AML-193 (cell line): ENCODE measurements at regions not wholly inside any gene's neighbourhood (a gene's known extent, or its start where the extent isn't known, plus 50 kb on each side); places are given as distances from the start of the nearest gene placed in this dataset.
A peak's percentile ranks its signal among the peaks of the same experiment; 100 is the strongest.

Source experiments
- DNase-seq, 2 experiments: peaks; one replicate each; lab custom pipeline; 2025; lab: John Stamatoyannopoulos, UW

DNA sequence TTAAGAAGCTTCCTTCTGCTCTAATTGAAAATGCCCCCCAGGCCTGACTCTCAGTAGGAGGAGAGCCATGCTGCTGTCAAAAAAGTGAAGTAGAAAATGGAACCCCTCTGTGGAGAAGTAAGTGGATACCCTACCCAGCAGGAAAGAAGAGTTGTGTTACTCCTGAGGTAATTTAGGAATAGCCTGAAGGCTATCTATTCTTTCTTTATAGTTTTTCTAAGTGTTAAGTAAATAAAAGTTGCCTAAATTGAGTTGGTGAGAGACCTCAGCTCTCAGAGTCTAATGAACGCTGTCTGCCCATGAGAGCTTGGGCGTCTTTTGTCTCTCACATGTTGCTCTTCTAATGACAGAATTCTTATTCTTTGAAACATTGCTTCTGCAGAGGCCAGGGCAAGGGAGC, 116.2 kb downstream of the NSUN3 start:
- DNase-seq: no peak

GRCh38 chr3:94183551-94183950, 120.7 kb downstream of the NSUN3 start:
- DNase-seq: no peak

DNA sequence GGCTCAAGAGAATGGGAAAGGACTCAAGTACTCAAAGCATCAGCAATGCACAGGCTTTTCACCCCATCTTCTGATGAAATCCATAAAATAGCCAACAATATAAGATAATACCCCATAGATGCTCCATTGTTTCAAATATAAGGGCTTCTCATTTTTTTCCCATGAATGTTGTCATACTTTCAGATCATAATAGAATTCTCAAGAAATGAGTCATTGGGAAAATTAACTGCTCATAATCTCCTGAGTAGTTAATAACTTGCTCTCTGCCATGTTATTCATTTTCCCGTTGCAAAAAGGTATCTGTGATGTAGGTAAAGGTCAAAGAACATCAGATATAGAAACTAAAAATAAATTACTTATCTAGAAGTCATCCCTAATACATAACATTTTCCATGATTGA, 121.9 kb downstream of the NSUN3 start:
- no peak for DNase-seq

DNA sequence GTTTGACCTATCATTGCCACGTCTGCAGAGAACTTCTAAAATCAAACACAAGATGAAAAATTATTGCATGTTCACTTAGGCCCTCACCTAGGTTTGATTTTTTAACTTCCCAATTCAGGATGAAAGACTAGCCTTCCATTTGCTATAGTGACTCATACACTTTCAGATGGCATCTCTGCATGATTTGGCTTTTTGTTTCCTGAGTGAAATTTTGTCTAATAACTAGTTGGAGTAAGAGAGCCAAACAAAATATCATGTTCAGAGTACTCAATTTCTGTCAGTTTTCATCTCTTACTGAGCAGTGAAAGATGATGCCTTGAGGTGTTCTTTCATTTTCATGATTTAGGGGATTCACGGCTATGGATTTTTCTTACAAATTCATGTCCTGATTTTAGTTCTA, 122.9 kb downstream of the NSUN3 start:
- DNase-seq: no peak

GRCh38 chr3:94187697-94188096, 124.8 kb downstream of the NSUN3 start:
- no peak for DNase-seq

DNA sequence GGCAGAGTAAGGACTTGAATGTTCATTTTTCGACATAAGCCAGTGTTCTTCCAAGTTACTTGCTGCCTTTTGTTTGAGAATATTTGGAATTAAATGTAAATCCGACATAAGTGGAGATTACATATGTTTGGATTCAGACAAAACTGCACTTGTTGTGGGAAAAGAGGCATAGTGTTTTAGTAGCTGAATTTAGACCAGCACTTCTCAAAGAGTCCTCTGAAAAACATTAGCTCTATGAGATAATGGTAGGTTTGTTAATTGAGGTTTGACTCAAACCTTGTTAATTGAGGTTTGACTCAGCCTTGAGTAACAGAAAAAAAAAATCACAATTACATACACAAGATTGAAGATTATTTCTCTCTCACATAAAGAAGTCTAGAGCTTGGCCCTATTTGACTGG, 132.5 kb downstream of the NSUN3 start:
- no peak for DNase-seq

GRCh38 chr3:94206291-94206690, 143.4 kb downstream of the NSUN3 start:
- no peak for DNase-seq

GRCh38 chr3:94210256-94210655, 147.4 kb downstream of the NSUN3 start:
- no peak for DNase-seq

DNA sequence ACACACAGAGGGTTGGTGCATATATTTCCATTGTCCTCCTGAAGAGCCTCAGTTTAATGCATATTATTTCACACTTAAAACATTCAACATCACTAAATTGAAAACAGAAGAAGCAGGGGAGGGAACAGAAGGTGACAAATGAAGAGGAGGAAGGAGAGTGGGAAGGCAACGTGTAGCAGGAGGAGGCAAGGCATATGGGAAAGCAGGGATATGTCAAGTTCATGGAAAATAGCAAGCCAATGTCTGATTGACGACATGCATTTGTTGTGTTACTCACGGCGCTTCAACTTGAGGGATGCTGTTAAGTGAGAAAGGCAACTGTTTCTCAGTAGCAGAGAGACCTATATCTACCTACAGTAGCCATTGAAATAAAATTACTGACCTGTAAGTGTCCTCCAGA, 154.5 kb downstream of the NSUN3 start:
- DNase-seq: no peak

DNA sequence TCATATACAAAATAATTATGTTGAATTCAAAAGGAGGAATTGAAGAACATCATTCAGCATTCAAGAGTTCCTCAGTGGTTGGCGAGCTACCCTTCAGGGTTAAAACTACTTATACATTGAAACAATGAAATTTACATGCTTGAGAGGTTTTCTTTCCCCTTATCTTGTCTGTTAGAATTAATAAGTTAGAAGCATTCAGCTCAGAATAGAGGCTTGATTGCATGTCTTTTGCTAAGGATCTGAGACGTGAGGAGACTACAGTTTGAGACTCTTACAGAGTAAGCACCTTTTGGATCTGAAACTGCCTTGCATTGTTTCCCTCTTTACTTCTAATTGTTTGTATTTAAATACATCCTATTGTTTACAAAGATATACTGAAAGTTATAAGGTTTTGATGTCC, 157.6 kb downstream of the NSUN3 start:
- DNase-seq: no peak

GRCh38 chr3:94221829-94222228, 159.0 kb downstream of the NSUN3 start:
- DNase-seq: no peak

GRCh38 chr3:94225148-94225865, 162.4 kb downstream of the NSUN3 start:
- DNase-seq: no peak

DNA sequence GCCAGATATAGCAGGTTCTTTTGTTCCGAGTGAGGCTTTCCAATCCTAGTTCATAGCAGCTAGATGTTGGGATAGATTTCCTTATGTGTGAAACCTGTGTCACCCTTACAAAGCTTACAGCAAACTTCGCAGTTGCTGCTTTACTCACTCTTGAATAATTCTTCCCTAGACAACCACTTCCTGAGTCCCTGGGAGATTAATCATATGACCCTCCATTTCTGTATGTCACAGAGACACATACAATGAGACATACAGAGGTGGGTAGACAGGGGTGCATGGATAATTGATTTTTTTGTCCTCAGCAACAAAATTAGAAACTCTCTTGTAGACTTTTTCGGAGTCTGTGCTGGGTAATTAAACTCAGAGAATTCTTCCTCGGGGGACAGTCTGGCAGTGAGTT, 163.2 kb downstream of the NSUN3 start:
- no peak for DNase-seq

DNA sequence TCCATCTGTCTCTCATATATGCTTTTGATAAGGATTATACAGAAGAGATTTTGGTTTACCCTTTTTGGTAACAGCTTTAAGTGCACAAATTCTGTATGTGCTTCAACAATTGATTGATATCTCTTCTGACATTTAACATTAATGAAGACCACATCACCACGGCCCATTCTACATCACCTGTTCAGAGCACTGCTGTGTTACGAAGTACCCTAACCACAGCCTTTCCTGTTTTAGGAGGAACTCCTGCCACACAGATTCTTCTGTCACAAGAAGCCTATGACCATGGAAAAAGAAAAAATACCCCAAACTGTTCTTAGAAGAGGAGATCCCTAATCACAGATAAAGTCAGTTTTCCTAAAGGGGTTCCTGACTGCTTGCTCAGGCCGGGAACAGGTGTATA, 170.1 kb downstream of the NSUN3 start:
- DNase-seq: no peak

DNA sequence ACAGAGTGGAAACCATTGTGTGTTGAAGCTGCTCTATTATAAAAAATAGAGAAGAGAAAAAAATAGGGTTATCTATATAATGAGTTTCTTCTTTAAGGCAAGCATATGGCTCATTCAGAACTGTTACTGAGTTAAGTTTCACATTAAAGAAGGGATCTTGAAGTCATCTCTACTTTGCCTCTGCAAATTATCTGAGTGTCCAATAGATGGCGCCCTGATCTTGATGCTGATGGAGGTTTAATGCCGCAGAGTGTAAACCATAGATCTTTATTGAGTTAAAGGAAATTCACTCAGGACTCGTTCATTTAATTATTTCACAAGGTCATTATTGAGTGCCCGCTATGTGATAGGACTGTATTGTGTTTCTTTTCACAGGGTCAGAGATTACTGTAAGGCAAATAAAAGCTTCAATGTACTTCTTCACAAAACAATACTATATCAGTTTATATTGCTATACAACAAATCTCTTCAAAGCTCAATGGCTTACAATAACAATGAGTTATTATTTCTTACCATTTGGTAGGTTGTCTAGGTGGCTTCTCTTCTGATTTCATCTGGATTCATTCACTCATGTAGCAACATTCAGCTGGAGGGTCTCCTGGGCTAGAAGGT, 171.4 kb downstream of the NSUN3 start:
- DNase-seq: peak; percentile 47 to 57

- no peak for DNase-seq
Measured at GRCh38 chr3:94241986-94242385, 179.1 kb downstream of the NSUN3 start.

DNA sequence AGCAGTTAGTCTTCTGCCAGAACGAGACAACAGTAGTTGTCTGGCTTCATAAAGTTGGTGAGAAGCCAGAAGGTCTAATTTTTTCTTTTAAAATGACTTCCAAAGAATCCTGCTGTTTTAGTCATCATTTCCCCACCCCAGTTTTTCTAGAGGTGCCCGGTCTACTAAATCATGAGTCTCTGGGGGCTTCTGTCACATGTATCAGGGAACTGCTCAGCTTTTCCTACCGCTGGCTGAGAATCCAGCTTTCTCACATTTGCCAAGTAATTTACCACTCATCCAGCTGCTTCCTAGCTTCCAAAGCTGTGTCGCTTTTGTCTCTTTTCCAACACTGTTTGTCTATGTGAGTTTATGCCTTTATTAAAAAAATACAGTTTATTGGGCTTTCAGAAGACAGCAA, 183.3 kb downstream of the NSUN3 start:
- DNase-seq: no peak

DNA sequence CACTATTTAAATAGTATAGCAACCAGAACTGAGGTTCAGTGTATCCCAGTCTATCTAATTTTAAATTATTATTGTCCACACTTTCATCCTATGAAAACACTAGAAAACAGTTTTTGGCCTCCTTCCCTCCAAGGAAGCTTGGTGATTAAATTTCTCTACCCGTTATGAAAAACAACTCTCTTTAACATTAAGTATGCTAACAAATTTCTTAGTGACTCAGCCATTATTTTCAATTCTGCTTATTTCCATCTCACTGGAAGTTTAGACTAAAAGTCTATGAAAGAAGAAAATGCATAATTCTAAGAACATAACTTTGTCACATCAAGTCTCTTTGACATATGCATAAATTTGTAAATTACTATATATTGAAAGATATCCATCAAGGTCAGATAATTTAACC, 185.2 kb downstream of the NSUN3 start:
- DNase-seq: no peak

DNA sequence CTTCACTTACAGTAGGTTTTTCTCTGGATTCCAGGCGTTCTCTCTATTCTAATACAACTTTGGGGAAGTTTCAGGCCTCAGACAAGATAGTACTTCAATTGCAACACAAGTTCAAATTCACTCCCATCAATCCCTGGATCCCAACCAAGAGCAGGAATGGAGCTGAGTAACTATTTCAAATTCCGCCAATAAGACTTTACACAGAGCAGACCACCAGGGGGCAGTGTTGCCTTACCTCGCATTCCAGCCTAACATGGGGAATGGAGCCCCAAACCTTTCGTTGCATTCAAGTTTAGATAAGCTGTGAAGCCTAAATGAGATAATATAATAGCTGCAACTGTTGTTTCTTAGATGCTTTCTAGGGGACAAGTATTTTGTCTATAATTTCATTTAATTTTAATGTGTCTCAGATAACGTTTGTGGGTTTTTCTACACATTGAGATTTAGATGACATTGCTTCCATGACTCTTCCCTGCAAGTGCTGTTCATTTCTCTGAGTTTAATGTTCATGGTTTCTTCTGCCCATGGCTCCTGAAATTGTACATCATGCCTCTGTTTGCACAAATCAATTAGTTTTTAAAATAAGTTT, 186.7 kb downstream of the NSUN3 start:
- peak; percentile 46 to 50 for DNase-seq

DNA sequence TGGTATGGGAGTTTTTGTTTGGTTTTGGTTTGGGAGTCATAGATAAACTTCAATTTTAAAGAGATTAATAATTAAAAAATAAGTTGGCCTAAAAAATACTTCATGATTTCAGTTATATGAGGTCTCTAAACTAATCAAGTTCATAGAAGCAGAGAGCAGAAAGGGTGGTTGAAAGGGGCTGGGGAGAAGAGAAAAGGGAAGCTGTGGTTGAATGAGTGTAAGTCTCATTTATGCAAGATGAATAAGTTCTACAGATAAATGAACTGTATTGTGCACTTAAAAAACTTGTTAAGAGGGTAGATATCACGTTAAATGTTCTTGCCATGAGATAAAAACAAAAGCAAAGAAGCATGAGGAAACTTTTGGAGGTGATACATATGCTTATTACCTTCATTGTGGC, 188.7 kb downstream of the NSUN3 start:
- DNase-seq: no peak

DNA sequence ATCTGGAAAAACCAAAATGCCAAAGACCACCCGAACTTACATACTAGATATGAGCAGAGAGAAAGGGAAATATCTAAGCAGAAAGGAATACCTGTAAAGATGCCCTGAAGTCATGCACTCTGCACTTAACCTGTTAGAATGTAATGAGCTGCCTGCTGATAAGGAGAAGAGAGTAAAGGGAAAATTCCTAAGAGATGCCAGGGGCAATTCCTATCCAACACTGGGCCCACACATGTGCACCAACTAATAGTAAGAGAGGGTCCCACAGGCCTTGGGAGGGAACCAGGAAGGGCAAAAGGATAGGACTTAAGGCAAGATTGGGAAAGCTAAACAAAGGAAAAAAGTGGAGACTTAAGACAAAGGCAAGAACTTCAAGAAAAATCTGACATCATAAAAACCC, 189.5 kb downstream of the NSUN3 start:
- no peak for DNase-seq

- DNase-seq: no peak
Measured at GRCh38 chr3:94256888-94257813, 194.3 kb downstream of the NSUN3 start.

GRCh38 chr3:94258851-94259250, 196.0 kb downstream of the NSUN3 start:
- DNase-seq: no peak
